GM23248 (cell line): ENCODE measurements at regions not wholly inside any gene's neighbourhood (a gene's known extent, or its start where the extent isn't known, plus 50 kb on each side); places are given as distances from the start of the nearest gene placed in this dataset.
A peak's percentile ranks its signal among the peaks of the same experiment; 100 is the strongest.

Source experiments
- DNase-seq: peaks from one replicate; pipeline ENCODE4 v3.0.0-alpha.2; 2015
- H2AFZ ChIP-seq: fragments of 200-600 bp; sonication (generic); 2 replicates; pipeline ENCODE4 v1.6.1; 2016; ENCODE audit warnings: antibody characterized with exemption
- H3F3A ChIP-seq: fragments of 200-600 bp; sonication (generic); 2 replicates; pipeline ENCODE4 v1.6.1; 2016; ENCODE audit warnings: mild to moderate bottlenecking, antibody characterized with exemption, mixed run types; ENCODE audit not compliant: insufficient read depth
- H3K27ac ChIP-seq: fragments of 200-600 bp; sonication (generic); 2 replicates; pipeline ENCODE4 v1.5.1; 2016; ENCODE audit warnings: mild to moderate bottlenecking
- H3K27me3 ChIP-seq: fragments of 200-600 bp; sonication (generic); replicated peaks from 2 replicates; pipeline ENCODE4 v1.6.1; 2016; ENCODE audit warnings: mild to moderate bottlenecking; ENCODE audit not compliant: insufficient read depth
- H3K36me3 ChIP-seq: fragments of 200-600 bp; sonication (generic); 2 replicates; pipeline ENCODE4 v1.6.1; 2016; ENCODE audit warnings: low read depth, mild to moderate bottlenecking
- H3K4me1 ChIP-seq: fragments of 200-600 bp; sonication (generic); 2 replicates; pipeline ENCODE4 v1.6.1; 2016; ENCODE audit warnings: mild to moderate bottlenecking; ENCODE audit not compliant: insufficient read depth
- H3K4me2 ChIP-seq: fragments of 200-600 bp; sonication (generic); one replicate; pipeline ENCODE4 v1.6.1; 2016; ENCODE audit warnings: mild to moderate bottlenecking; ENCODE audit not compliant: unreplicated experiment
- H3K4me3 ChIP-seq: fragments of 200-600 bp; sonication (generic); 2 replicates; pipeline ENCODE4 v1.5.1; 2016; ENCODE audit warnings: mild to moderate bottlenecking
- H3K79me2 ChIP-seq: fragments of 200-600 bp; sonication (generic); 2 replicates; pipeline ENCODE4 v1.6.1; 2016; ENCODE audit warnings: mild to moderate bottlenecking; ENCODE audit not compliant: insufficient read depth
- H3K9ac ChIP-seq: fragments of 200-600 bp; sonication (generic); 2 replicates; pipeline ENCODE4 v1.6.1; 2016; ENCODE audit warnings: mild to moderate bottlenecking
- H3K9me2 ChIP-seq: fragments of 200-600 bp; sonication (generic); 2 replicates; pipeline ENCODE4 v1.6.1; 2016; ENCODE audit warnings: mixed run types, mild to moderate bottlenecking, moderate library complexity; ENCODE audit not compliant: insufficient read depth
- H3K9me3 ChIP-seq: fragments of 200-600 bp; sonication (generic); one replicate; pipeline ENCODE4 v1.6.1; 2017; ENCODE audit warnings: low read depth
- H4K20me1 ChIP-seq: fragments of 200-600 bp; sonication (generic); 2 replicates; pipeline ENCODE4 v1.6.0; 2016; ENCODE audit not compliant: insufficient read depth
- EZH2 ChIP-seq: fragments of 200-600 bp; sonication (generic); IDR thresholded peaks from 2 replicates; pipeline ENCODE4 v1.6.1; 2018; ENCODE audit warnings: antibody characterized with exemption, mild to moderate bottlenecking; ENCODE audit not compliant: insufficient read depth, poor library complexity, severe bottlenecking
- EZH2phosphoT487 ChIP-seq: fragments of 200-600 bp; sonication (generic); IDR thresholded peaks from 2 replicates; pipeline ENCODE4 v1.6.1; 2018; ENCODE audit warnings: antibody characterized with exemption, moderate library complexity, mild to moderate bottlenecking, low read depth; ENCODE audit not compliant: insufficient read depth
- WGBS, 2 experiments: methylation state at CpG; one replicate each; pipeline ENCODE4 v1.1.6; 2015 to 2017; ENCODE audit warnings: low lambda C conversion rate in 2 of 2, low coverage in 1 of 2; ENCODE audit errors: missing lambda C conversion rate in 2 of 2; 5-methylcytosine and 5-hydroxymethylcytosine counted together
- in situ Hi-C: fragments of 300-500 bp; cut with MboI; formaldehyde crosslinking; loops from 2 replicates; pipeline ENCODE4 v1.15.0; 2020

GRCh38 chr18:3333056-3333720 is 71.3 kb downstream of the MYL12B start:
- Histone ChIP-seq H3K9ac (no peak overlapping the region), H2AFZ (no peak overlapping the region; the same call in 1 of the 2 replicates), H3F3A (no peaks in the 10 kb centered on the region), H3K36me3 (no peaks in the 10 kb centered on the region), H3K27ac (no peak overlapping the region), H3K27me3 (no peaks in the 10 kb centered on the region), H3K4me3 (no peak overlapping the region), H3K4me1 (no peaks in the 10 kb centered on the region), H3K79me2 (no peaks in the 10 kb centered on the region), H3K9me3 (no peaks in the 10 kb centered on the region), H3K9me2 (no peaks in the 10 kb centered on the region), H4K20me1 (no peaks in the 10 kb centered on the region), H3K4me2 (no peak overlapping the region)
- in situ Hi-C loops, result no loop called here
- TF ChIP-seq EZH2phosphoT487 (no peak), EZH2 (no peak)
- 75 to 80% methylated on average over 4 of the region's 4 CpGs for WGBS, 2 experiments
- no peak for DNase-seq

GRCh38 chr18:3333721-3334386 is 71.9 kb downstream of the MYL12B start:
- H3K4me1 ChIP-seq, result no peaks in the 10 kb centered on the region
- TF ChIP-seq EZH2, result no peak
- TF ChIP-seq EZH2phosphoT487, result no peak
- in situ Hi-C loops, result no loop called here
- no peaks in the 10 kb centered on the region for H3K79me2 ChIP-seq
- H3K36me3 ChIP-seq, result no peaks in the 10 kb centered on the region
- no peak overlapping the region for H3K4me2 ChIP-seq
- WGBS, 2 experiments, result 62 to 64% methylated on average over 4 of the region's 4 CpGs
- DNase-seq, result no peak
- no peaks in the 10 kb centered on the region for H3F3A ChIP-seq
- no peaks in the 10 kb centered on the region for H3K9me2 ChIP-seq
- H3K27me3 ChIP-seq, result no peaks in the 10 kb centered on the region
- no peaks in the 10 kb centered on the region for H3K9me3 ChIP-seq
- H2AFZ ChIP-seq, result no peak overlapping the region; the same call in 1 of the 2 replicates
- no peak overlapping the region for H3K4me3 ChIP-seq
- H3K9ac ChIP-seq, result no peak overlapping the region
- H4K20me1 ChIP-seq, result no peaks in the 10 kb centered on the region
- H3K27ac ChIP-seq, result no peak overlapping the region

DNA sequence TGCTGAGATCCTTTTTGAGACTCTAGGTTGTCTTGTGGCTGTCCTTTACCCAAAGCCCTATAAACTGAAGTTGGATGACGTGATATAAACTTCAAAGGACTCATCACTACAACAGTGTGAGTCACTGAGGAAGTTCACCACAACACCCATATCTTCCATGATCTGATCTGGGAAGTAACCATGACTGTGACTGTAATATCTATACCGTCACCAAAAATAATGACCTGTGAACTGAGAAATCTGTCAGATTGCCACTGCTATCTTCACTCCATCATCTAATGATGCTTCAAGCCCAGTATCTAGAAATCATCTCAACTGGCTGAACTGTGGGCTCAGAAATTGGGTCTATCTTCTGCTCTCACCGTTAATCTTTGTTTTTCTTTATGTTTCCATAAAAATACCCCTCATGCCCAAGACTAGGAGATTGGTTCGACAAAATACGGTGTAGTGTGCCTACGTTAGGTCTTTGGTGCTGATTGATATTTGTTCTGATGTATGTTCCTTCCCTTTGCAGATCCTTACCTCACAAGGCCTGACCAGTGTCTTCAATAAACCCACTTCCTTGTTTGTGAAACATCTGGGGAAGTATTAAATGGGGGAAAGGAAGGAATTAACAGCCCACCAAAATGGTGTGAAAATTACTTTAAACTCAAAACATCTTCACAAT is 78.2 kb downstream of the MYL12B start:
- Histone ChIP-seq H3K9me2 (no peaks in the 10 kb centered on the region), H4K20me1 (no peaks in the 10 kb centered on the region), H3K36me3 (no peaks in the 10 kb centered on the region), H3K27me3 (no peaks in the 10 kb centered on the region), H3K9me3 (no peaks in the 10 kb centered on the region), H3K4me1 (peaks cover 4% of the 10 kb centered on the region; the same call in 1 of the 2 replicates), H2AFZ (0 out of 2 replicates have a peak overlapping the region, but pooled peaks have one; percentile 39), H3K9ac (no peak overlapping the region), H3K4me3 (no peak overlapping the region), H3K79me2 (no peaks in the 10 kb centered on the region), H3K27ac (no peak overlapping the region), H3K4me2 (no peak overlapping the region), H3F3A (no peaks in the 10 kb centered on the region)
- TF ChIP-seq EZH2phosphoT487 (no peak), EZH2 (no peak)
- in situ Hi-C loops, result no loop called here
- 68 to 73% methylated on average over 6 of the region's 6 CpGs for whole genome bisulfite sequencing, 2 experiments
- peak; percentile 68 for DNase-seq

- 0 out of 2 replicates have a peak overlapping the region, but pooled peaks have one; percentile 39 for H2AFZ ChIP-seq
- no peaks in the 10 kb centered on the region for H3K27me3 ChIP-seq
- peaks cover 8% of the 10 kb centered on the region; the same call in 1 of the 2 replicates for H3K4me1 ChIP-seq
- H3K9me3 ChIP-seq, result no peaks in the 10 kb centered on the region
- 62 to 83% methylated on average over 2 of the region's 2 CpGs for WGBS, 2 experiments
- H3K9ac ChIP-seq, result no peak overlapping the region
- TF ChIP-seq EZH2phosphoT487, result no peak
- TF ChIP-seq EZH2, result no peak
- no peak overlapping the region for H3K27ac ChIP-seq
- H3K79me2 ChIP-seq, result no peaks in the 10 kb centered on the region
- H3K9me2 ChIP-seq, result no peaks in the 10 kb centered on the region
- H3K4me2 ChIP-seq, result no peak overlapping the region
- H3K36me3 ChIP-seq, result no peaks in the 10 kb centered on the region
- H3K4me3 ChIP-seq, result no peak overlapping the region
- peak; percentile 32 for DNase-seq
- in situ Hi-C loops, result no loop called here
- H4K20me1 ChIP-seq, result no peaks in the 10 kb centered on the region
- 0 out of 2 replicates have a peak, but pooled peaks cover 3% of the 10 kb centered on the region for H3F3A ChIP-seq
Measured at GRCh38 chr18:3340682-3341097, 78.8 kb downstream of the MYL12B start.
